T-helper 1 cell treated with Interleukin-12 subunit alpha and Interleukin-12 subunit beta and Interleukin-4 antibody, amounts not matched to agents 30 μg/mL and 1 μg/mL, for 36 hours (primary cell): ENCODE measurements at regions not wholly inside any gene's neighbourhood (a gene's known extent, or its start where the extent isn't known, plus 50 kb on each side); places are given as distances from the start of the nearest gene placed in this dataset.

Experiments used
- H3K27ac Mint-ChIP-seq: one replicate; pipeline ENCODE4 v1.8.0; 2021; ENCODE audit warnings: mild to moderate bottlenecking, mixed read lengths
- H3K27me3 Mint-ChIP-seq: one replicate; pipeline ENCODE4 v1.8.0; 2021; ENCODE audit warnings: low read depth, mixed read lengths
- H3K36me3 Mint-ChIP-seq: one replicate; pipeline ENCODE4 v1.8.0; 2021; ENCODE audit warnings: low read depth, mixed read lengths
- H3K4me1 Mint-ChIP-seq: one replicate; pipeline ENCODE4 v1.8.0; 2021; ENCODE audit warnings: low read depth, mixed read lengths
- H3K4me3 Mint-ChIP-seq: one replicate; pipeline ENCODE4 v1.8.0; 2021; ENCODE audit warnings: mild to moderate bottlenecking, moderate library complexity, mixed read lengths
- H3K9me3 Mint-ChIP-seq: one replicate; pipeline ENCODE4 v1.8.0; 2021; ENCODE audit warnings: mixed read lengths

- peaks cover 35% of the 10 kb centered on the region for H3K36me3 Mint-ChIP-seq
- H3K27ac Mint-ChIP-seq, result no peak overlapping the region
- peaks cover 65% of the 10 kb centered on the region for H3K4me1 Mint-ChIP-seq
- H3K27me3 Mint-ChIP-seq, result no peaks in the 10 kb centered on the region
- H3K9me3 Mint-ChIP-seq, result no peaks in the 10 kb centered on the region
- H3K4me3 Mint-ChIP-seq, result no peak overlapping the region
Measured at GRCh38 chr11:123378096-123378495, 52.0 kb upstream of the GRAMD1B start.

DNA sequence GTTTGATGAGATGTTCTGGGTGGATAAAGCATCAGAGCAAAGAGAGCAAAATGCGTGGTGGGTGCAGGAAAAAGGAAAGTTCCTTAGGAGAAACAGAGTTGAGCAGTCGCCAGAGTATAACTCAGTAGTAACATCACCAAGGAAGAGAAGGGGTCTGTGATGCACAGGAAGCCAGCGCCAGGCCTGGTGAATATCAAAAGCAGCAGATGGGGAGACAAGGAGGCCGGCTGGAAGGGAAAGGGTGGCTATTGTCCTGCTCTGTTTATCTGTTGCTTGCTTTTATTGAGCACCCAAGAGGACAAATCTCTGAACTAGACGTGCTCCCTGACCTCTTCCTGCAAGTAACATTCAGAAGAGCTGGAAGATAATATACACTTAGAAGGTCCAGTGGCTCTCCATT is 52.7 kb upstream of the GRAMD1B start:
- peak overlapping the region; percentile 4 for H3K4me3 Mint-ChIP-seq
- no peaks in the 10 kb centered on the region for H3K9me3 Mint-ChIP-seq
- peaks cover 65% of the 10 kb centered on the region for H3K4me1 Mint-ChIP-seq
- H3K27ac Mint-ChIP-seq, result peak overlapping the region; percentile 2
- no peaks in the 10 kb centered on the region for H3K27me3 Mint-ChIP-seq
- H3K36me3 Mint-ChIP-seq, result peaks cover 36% of the 10 kb centered on the region

GRCh38 chr11:123375832-123376231 is 54.2 kb upstream of the GRAMD1B start:
- peaks cover 44% of the 10 kb centered on the region for H3K36me3 Mint-ChIP-seq
- no peak overlapping the region for H3K27ac Mint-ChIP-seq
- H3K9me3 Mint-ChIP-seq, result no peaks in the 10 kb centered on the region
- no peak overlapping the region for H3K4me3 Mint-ChIP-seq
- no peaks in the 10 kb centered on the region for H3K27me3 Mint-ChIP-seq
- peaks cover 64% of the 10 kb centered on the region for H3K4me1 Mint-ChIP-seq

- H3K27ac Mint-ChIP-seq, result no peak overlapping the region
- H3K9me3 Mint-ChIP-seq, result no peaks in the 10 kb centered on the region
- H3K27me3 Mint-ChIP-seq, result no peaks in the 10 kb centered on the region
- H3K36me3 Mint-ChIP-seq, result peaks cover 43% of the 10 kb centered on the region
- peaks cover 60% of the 10 kb centered on the region for H3K4me1 Mint-ChIP-seq
- no peak overlapping the region for H3K4me3 Mint-ChIP-seq
Measured at GRCh38 chr11:123374622-123374968, 55.5 kb upstream of the GRAMD1B start.

GRCh38 chr11:123373754-123374621 is 56.1 kb upstream of the GRAMD1B start:
- no peaks in the 10 kb centered on the region for H3K9me3 Mint-ChIP-seq
- peaks cover 58% of the 10 kb centered on the region for H3K4me1 Mint-ChIP-seq
- H3K36me3 Mint-ChIP-seq, result peaks cover 46% of the 10 kb centered on the region
- H3K27me3 Mint-ChIP-seq, result no peaks in the 10 kb centered on the region
- H3K4me3 Mint-ChIP-seq, result no peak overlapping the region
- H3K27ac Mint-ChIP-seq, result no peak overlapping the region

DNA sequence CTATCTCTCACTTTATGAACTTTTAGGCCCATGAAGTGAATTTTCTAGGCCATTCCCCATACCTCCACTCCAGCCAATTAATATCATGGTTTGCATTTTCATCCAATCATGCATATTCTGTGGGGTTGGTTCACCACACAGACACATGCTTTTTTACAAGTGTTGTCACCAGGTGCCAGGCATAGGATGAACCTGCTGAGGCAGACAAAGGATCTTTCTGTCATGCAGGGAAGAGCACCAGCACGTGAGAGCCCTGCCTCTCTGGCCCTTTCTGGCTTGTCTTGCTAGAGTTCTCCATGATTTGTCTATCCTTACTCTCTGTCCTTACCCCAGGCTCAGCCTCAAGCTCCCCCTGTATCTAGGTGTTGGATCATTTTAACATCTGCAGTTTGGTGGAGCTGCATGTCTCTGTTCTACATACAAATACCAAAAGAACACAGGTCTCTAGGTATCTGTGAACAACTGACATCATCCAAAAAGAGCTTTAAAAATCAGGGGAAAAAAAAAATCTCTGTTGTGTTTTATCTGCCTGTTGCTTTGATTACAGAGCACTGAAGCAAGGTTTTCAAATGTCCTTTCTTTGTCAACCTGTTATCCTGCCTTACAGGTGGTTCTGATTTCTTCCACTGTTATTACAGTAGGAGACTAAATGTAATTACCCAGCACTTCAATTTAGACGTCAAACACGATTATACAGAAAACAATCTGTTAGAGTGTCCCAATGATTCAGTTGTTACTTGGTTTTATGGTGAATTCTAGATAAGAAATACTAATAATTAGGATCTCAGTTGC is 58.4 kb upstream of the GRAMD1B start:
- H3K4me1 Mint-ChIP-seq, result peaks cover 44% of the 10 kb centered on the region
- peaks cover 47% of the 10 kb centered on the region for H3K36me3 Mint-ChIP-seq
- no peaks in the 10 kb centered on the region for H3K27me3 Mint-ChIP-seq
- no peak overlapping the region for H3K4me3 Mint-ChIP-seq
- H3K9me3 Mint-ChIP-seq, result no peaks in the 10 kb centered on the region
- peak overlapping the region; percentile 5 for H3K27ac Mint-ChIP-seq

GRCh38 chr11:123366924-123367323 is 63.1 kb upstream of the GRAMD1B start:
- Mint-ChIP-seq H3K4me3 (no peak overlapping the region), H3K27ac (no peak overlapping the region), H3K4me1 (peaks cover 53% of the 10 kb centered on the region), H3K36me3 (peaks cover 50% of the 10 kb centered on the region), H3K9me3 (no peaks in the 10 kb centered on the region), H3K27me3 (no peaks in the 10 kb centered on the region)

DNA sequence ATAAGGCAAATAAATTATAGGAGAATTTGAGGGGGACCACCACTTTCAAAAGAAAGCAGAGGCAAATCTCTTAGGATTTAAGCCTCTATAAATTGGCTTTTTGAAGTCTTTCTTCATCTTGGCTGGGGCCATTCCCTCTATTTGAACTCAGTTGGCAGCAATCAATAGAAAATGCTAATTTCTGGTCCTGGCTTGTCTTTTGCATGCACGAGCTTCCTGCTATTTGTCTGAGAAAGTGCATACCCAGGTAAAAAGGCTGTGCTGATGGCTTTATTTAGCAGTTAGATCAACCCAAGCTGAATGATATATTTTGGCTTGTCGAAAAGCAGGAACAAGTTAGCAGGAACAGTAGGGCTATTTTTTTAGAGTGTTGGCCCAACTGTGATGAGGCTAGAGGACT is 64.1 kb upstream of the GRAMD1B start:
- no peaks in the 10 kb centered on the region for H3K27me3 Mint-ChIP-seq
- no peaks in the 10 kb centered on the region for H3K9me3 Mint-ChIP-seq
- no peak overlapping the region for H3K27ac Mint-ChIP-seq
- H3K4me1 Mint-ChIP-seq, result peaks cover 51% of the 10 kb centered on the region
- no peak overlapping the region for H3K4me3 Mint-ChIP-seq
- H3K36me3 Mint-ChIP-seq, result peaks cover 47% of the 10 kb centered on the region

GRCh38 chr11:123364080-123364479 is 66.0 kb upstream of the GRAMD1B start:
- Mint-ChIP-seq H3K9me3 (no peaks in the 10 kb centered on the region), H3K36me3 (peaks cover 45% of the 10 kb centered on the region), H3K27ac (no peak overlapping the region), H3K27me3 (no peaks in the 10 kb centered on the region), H3K4me3 (no peak overlapping the region), H3K4me1 (peaks cover 55% of the 10 kb centered on the region)

DNA sequence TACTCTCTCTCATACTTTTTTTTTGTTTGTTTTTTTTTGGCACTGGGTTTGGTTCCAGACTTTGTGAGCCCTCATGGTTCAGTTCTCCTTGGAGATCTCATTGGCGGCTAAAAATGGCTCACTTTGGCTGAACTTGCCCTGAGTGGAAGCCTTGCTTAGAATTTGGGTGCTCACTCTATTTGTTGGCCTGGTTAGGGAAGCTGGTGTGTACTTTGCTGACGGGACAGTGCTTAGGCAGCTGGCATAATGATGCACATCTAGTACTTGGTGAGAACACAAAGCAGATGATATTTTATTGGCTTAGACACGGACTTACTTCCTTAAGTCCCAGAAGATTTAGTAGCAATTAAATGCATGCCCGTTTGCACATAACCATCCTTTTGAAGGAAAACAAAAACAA is 66.5 kb upstream of the GRAMD1B start:
- Mint-ChIP-seq H3K4me1 (peaks cover 55% of the 10 kb centered on the region), H3K27me3 (no peaks in the 10 kb centered on the region)

DNA sequence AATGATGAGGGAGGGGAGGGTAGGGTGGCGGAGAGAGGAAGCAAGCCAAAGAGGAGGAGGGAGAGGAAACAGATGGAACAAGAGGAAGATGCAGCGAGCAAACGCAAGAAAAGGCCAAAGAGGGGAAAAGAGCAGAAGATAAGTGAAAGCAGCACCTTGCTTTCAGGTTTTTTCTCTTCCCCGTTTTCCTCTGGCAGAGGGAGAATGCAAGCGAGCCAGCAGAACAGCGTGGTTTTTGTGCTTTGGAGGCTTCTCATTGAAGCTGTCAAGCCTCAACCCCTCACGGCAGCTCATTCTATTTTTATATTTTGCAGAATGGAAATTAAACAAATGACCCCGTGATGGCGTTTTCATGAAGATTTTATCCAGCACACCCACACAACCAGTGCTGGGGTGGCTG is 67.1 kb upstream of the GRAMD1B start:
- no peaks in the 10 kb centered on the region for H3K9me3 Mint-ChIP-seq
- peak overlapping the region; percentile 60 for H3K4me3 Mint-ChIP-seq
- peak overlapping the region; percentile 46 for H3K27ac Mint-ChIP-seq
- peaks cover 43% of the 10 kb centered on the region for H3K36me3 Mint-ChIP-seq
- H3K27me3 Mint-ChIP-seq, result no peaks in the 10 kb centered on the region
- peaks cover 56% of the 10 kb centered on the region for H3K4me1 Mint-ChIP-seq

More for the DNA sequence above, 66.5 kb upstream of the GRAMD1B start:
- Mint-ChIP-seq H3K4me3 (peak overlapping the region; percentile 60), H3K9me3 (no peaks in the 10 kb centered on the region), H3K27ac (no peak overlapping the region), H3K36me3 (peaks cover 43% of the 10 kb centered on the region)

GRCh38 chr11:123362186-123362585 is 67.9 kb upstream of the GRAMD1B start:
- Mint-ChIP-seq H3K4me1 (peaks cover 59% of the 10 kb centered on the region), H3K27ac (no peak overlapping the region), H3K27me3 (no peaks in the 10 kb centered on the region), H3K4me3 (no peak overlapping the region), H3K36me3 (peaks cover 36% of the 10 kb centered on the region), H3K9me3 (no peaks in the 10 kb centered on the region)

DNA sequence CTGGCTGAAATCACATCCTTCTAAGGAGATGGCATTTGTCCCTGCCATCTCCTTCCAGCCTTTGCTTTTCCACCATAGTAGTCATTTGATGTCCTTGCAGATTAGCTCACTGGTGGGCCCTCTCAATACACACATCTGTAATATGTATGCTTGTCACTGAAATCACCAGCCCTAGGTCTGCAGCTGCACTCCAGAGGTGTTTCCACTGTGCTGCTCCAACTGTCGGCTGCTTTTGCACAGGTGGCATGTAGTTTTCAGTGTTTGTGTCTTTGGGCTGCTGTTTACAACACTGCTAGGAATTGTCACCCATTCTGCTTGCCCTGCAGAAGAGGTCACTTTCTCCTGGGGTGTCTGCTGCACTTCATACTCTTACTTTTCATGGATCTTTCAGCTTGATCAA is 69.0 kb upstream of the GRAMD1B start:
- peak overlapping the region; percentile 84 for H3K4me3 Mint-ChIP-seq
- no peaks in the 10 kb centered on the region for H3K27me3 Mint-ChIP-seq
- H3K36me3 Mint-ChIP-seq, result peaks cover 29% of the 10 kb centered on the region
- no peaks in the 10 kb centered on the region for H3K9me3 Mint-ChIP-seq
- no peak overlapping the region for H3K27ac Mint-ChIP-seq
- H3K4me1 Mint-ChIP-seq, result peaks cover 62% of the 10 kb centered on the region

DNA sequence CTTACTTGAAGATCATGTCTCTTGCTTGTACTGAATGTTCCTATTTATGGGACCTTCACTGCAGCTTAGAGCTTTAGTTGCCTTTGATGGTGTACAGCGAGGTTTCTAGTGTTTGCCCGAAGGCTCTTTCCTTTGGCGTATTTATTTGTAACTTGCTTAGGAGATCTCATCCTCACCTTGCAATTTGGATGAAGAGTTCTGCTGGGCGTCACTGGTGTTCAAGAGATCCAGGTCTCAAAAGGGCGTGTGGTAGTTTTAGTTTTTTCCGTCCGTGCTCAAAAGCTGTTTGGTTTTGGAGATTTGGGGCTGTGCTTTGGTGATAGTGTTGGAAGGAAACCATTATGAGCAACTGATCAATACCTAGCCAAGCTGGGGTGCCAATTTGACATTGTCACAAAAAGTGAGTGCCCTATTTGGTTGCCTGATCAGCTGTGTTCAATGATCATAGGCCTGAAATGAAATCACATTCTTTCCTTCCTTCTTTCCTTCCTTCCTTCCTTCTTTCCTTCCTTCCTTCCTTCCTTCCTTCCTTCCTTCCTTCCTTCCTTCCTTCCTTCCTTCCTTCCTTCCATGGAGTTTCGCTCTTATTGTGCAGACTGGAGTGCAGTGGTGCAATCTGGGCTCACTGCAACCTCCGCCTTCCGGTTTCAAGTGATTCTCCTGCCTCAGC is 69.7 kb upstream of the GRAMD1B start:
- Mint-ChIP-seq H3K27ac (no peak overlapping the region), H3K4me3 (peak overlapping the region; percentile 84), H3K36me3 (peaks cover 25% of the 10 kb centered on the region), H3K9me3 (no peaks in the 10 kb centered on the region), H3K4me1 (peaks cover 62% of the 10 kb centered on the region), H3K27me3 (no peaks in the 10 kb centered on the region)
